PC-9 (cell line): ENCODE measurements at regions not wholly inside any gene's neighbourhood (a gene's known extent, or its start where the extent isn't known, plus 50 kb on each side); places are given as distances from the start of the nearest gene placed in this dataset.

ENCODE experiments used
- CTCF ChIP-seq: fragments of 200-600 bp; sonication (generic); conservative IDR thresholded peaks from 2 replicates; pipeline ENCODE4 v1.6.1; 2017; ENCODE audit warnings: mixed run types, antibody characterized with exemption, mild to moderate bottlenecking, moderate library complexity
- EZH2 ChIP-seq: fragments of 200-600 bp; sonication (generic); IDR thresholded peaks from 2 replicates; pipeline ENCODE4 v1.8.0; 2017; ENCODE audit warnings: antibody characterized with exemption, low read depth

DNA sequence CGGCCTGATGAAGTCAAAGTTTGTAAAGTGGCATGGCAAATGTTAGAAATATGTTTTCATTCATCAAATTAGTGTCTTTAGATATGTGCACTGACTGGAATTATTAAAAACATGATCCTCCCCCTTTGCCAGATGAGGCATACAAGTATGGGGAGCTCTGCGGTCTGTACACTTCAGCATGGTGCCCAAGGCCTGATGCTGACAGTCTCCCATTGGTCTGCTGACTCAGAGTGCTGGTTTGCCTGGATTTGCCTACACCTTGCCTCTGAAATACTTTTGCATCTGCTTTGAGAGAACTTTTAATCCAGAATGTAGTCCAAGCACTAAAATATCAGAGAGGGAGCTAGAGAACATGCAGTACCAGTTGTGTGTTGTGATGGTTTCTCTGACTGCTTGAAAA lies 354.3 kb upstream of the ACTBL2 start:
- TF ChIP-seq EZH2 = no peak
- no peak for TF ChIP-seq CTCF
